ENCODE measurements at regions not wholly inside any gene's neighbourhood (a gene's known extent, or its start where the extent isn't known, plus 50 kb on each side); places are given as distances from the start of the nearest gene placed in this dataset.

DNA sequence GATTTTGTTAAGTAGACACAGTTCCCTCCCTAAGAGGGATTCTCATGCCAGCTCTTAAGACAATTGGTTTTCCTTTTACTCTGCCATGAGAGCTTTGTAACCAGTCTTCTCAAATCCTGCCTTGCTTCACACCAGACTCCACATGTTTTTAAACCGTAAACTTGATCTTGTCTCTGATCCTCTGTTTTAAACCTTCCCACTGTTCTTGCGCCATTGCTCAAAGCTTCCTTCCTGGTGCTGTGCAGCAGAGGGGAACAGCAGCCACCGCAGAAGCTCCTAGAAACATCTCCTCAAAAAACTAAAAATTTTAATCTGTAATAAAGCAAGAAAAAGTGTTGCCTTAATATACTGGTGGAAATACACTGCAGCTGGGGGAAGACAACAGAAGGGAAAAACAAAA is 154.5 kb upstream of the SATB1 start:
- no peaks in the 10 kb centered on the region for H3K27me3 ChIP-seq

DNA sequence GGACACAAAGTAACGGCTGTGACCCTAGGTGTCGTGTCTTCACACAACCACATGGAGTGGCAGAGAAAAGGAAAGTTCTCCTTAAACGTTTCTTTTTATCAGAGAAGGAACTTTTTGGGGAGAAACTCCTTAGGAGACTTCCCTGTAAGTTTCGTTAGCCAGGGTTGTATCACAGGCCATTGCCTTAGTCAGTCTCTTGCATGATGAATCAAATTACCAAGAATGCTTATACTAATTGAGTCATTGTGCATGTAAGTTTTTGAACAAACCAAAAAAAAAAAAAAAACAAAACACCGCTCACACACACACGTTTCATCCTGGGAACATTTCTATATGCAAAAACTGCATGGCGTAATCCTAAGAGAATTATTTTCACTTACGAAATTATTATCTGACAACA is 150.4 kb upstream of the SATB1 start:
- H3K27ac ChIP-seq = no peak overlapping the region
- intact Hi-C loops (cut with DNase I) = no loop called here
- DNase-seq = no peak
- TF ChIP-seq, protein P1, sequence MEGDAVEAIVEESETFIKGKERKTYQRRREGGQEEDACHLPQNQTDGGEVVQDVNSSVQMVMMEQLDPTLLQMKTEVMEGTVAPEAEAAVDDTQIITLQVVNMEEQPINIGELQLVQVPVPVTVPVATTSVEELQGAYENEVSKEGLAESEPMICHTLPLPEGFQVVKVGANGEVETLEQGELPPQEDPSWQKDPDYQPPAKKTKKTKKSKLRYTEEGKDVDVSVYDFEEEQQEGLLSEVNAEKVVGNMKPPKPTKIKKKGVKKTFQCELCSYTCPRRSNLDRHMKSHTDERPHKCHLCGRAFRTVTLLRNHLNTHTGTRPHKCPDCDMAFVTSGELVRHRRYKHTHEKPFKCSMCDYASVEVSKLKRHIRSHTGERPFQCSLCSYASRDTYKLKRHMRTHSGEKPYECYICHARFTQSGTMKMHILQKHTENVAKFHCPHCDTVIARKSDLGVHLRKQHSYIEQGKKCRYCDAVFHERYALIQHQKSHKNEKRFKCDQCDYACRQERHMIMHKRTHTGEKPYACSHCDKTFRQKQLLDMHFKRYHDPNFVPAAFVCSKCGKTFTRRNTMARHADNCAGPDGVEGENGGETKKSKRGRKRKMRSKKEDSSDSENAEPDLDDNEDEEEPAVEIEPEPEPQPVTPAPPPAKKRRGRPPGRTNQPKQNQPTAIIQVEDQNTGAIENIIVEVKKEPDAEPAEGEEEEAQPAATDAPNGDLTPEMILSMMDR (IDR thresholded peaks at IDR 0.05) = no peak
- no peak for TF ChIP-seq POLR2A (IDR thresholded peaks at IDR 0.05)
- H3K36me3 ChIP-seq = no peaks in the 10 kb centered on the region
- 69 to 70% methylated on average over 8 of the region's 8 CpGs for WGBS, 2 donors
- H3K4me1 ChIP-seq = no peaks in the 10 kb centered on the region
- no peaks in the 10 kb centered on the region for H3K27me3 ChIP-seq
- no peaks in the 10 kb centered on the region for H3K9me3 ChIP-seq
- no peak overlapping the region for H3K4me3 ChIP-seq

More for the DNA sequence above, 154.5 kb upstream of the SATB1 start:
- Histone ChIP-seq H3K27ac (no peak overlapping the region), H3K4me1 (no peaks in the 10 kb centered on the region), H3K4me3 (no peak overlapping the region), H3K36me3 (no peaks in the 10 kb centered on the region), H3K9me3 (no peaks in the 10 kb centered on the region)
- no peak for TF ChIP-seq POLR2A (IDR thresholded peaks at IDR 0.05)
- TF ChIP-seq, protein P1 (IDR thresholded peaks at IDR 0.05) = no peak
- WGBS, 2 donors = 26 to 78% methylated on average over 3 of the region's 3 CpGs
- intact Hi-C loops (cut with DNase I) = no loop called here
- DNase-seq = no peak

DNA sequence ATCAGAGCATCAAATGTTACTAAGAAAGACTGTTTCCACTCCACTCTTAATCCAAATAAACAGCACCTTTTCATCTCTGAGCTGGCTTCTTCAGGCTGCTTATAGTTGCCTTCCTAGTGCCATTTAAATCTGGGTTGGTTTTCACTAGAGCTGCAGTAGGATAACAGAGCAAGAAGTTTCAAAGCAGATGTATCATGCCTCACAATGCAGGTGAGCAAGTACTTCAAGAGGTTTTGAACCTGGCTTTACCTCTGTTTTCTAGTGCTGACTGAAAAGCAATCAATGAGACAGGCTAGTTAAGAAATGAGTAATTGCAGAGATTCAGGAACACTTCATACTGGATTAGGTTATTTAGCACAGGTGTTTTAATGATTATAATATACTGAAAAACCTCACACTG is 147.7 kb upstream of the SATB1 start:
- Histone ChIP-seq H3K4me1 (no peaks in the 10 kb centered on the region), H3K9me3 (no peaks in the 10 kb centered on the region), H3K4me3 (no peak overlapping the region), H3K27ac (no peak overlapping the region), H3K36me3 (no peaks in the 10 kb centered on the region), H3K27me3 (no peaks in the 10 kb centered on the region)
- TF ChIP-seq, protein P1 (IDR thresholded peaks at IDR 0.05) = no peak
- no peak for TF ChIP-seq POLR2A (IDR thresholded peaks at IDR 0.05)
- intact Hi-C loops (cut with DNase I) = no loop called here
- no peak for DNase-seq

DNA sequence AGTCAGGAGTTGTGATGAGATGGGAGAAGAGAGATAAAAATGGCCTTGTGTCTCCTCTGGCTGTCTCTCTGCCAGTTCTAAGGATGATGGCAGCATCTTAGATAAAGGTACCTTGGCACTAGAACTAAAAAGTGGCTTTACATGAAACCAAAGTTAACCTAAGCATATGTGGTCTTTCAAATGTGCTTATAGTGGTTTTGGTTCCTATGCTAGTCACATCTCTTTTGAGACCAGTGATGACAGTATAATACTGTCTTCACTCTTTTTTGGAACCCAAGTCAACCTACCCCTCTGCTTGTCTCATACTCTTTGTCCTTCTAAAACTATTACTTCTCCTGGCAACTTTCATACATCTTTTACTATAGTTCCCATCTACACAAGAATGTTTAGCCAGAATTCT is 142.2 kb upstream of the SATB1 start:
- Histone ChIP-seq H3K4me3 (no peak overlapping the region), H3K4me1 (no peaks in the 10 kb centered on the region), H3K36me3 (no peaks in the 10 kb centered on the region), H3K9me3 (no peaks in the 10 kb centered on the region), H3K27ac (no peak overlapping the region), H3K27me3 (no peaks in the 10 kb centered on the region)
- TF ChIP-seq, protein P1 (IDR thresholded peaks at IDR 0.05) = no peak
- no peak for TF ChIP-seq POLR2A (IDR thresholded peaks at IDR 0.05)
- intact Hi-C loops (cut with DNase I) = no loop called here
- DNase-seq = no peak

DNA sequence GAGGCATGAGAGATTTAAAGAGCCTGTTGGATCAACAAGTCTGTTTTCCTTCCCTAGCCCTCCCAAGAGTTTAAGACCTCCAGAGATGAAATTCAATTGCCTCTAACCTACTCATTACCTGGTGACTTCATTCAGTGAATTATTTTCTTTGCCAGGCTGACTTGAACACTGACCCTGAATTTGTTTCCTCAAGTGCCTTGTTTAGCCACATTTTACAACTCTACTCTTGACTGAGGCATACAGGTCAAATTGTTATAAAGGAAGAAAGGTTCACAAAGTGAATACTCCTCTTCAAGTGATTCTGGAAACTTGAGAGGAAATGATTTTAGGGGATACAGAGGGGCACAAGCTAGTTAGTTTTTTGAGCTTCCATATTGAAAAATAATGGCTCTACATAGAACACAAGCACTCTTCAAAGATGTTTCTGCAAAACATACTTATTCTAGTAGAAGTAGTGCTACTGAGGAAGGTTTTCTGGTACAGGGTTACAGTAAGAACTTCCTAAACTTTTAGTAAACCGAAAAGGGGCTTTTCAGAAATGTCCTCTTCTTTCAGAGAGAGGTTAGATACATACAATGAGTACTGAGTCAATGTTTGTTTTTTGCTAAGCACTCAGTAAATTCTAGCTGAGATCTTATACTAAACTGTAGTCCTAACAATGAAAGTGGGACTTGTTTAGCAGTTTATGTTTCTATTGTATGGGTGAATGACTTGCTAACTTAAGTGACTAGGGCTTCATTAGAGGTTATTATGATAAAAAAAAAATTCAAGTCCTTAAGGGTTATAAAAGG is 137.4 kb upstream of the SATB1 start:
- intact Hi-C loops (cut with DNase I) = no loop called here
- H3K27me3 ChIP-seq = no peaks in the 10 kb centered on the region
- 47 to 60% methylated on average over 1 of the region's 1 CpG for WGBS, 2 donors
- DNase-seq = no peak
- peaks cover 0 to 9% (median 0%) of the 10 kb centered on the region in 3 donors for H3K4me1 ChIP-seq
- no peaks in the 10 kb centered on the region for H3K36me3 ChIP-seq
- no peak overlapping the region for H3K4me3 ChIP-seq
- H3K9me3 ChIP-seq = no peaks in the 10 kb centered on the region
- no peak overlapping the region for H3K27ac ChIP-seq
- TF ChIP-seq, protein P1 (IDR thresholded peaks at IDR 0.05) = no peak
- no peak for TF ChIP-seq POLR2A (IDR thresholded peaks at IDR 0.05)

All from esophagus squamous epithelium (tissue), 5 donors.